ENCODE measurements at regions not wholly inside any gene's neighbourhood (a gene's known extent, or its start where the extent isn't known, plus 50 kb on each side); places are given as distances from the start of the nearest gene placed in this dataset.

DNA sequence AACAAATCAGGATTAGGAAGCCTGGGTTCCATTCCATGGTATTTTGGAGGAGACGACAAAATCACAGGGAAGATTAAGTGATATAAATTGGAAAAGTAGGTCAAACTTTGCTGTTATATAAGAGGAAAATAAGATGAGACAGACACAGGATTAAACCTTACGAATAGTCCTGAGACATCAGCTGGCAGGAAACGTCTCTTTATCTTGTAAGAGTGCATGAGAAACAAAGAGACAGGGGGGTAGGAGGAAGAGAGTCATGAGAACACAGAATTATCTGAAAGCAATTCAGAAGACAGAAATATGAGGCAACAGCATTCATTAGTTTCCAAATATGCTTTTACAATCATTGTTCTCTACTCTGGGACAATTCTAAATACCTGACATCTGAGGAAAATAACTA lies 310.6 kb upstream of the MIR17HG start:
- TF ChIP-seq, protein P1, sequence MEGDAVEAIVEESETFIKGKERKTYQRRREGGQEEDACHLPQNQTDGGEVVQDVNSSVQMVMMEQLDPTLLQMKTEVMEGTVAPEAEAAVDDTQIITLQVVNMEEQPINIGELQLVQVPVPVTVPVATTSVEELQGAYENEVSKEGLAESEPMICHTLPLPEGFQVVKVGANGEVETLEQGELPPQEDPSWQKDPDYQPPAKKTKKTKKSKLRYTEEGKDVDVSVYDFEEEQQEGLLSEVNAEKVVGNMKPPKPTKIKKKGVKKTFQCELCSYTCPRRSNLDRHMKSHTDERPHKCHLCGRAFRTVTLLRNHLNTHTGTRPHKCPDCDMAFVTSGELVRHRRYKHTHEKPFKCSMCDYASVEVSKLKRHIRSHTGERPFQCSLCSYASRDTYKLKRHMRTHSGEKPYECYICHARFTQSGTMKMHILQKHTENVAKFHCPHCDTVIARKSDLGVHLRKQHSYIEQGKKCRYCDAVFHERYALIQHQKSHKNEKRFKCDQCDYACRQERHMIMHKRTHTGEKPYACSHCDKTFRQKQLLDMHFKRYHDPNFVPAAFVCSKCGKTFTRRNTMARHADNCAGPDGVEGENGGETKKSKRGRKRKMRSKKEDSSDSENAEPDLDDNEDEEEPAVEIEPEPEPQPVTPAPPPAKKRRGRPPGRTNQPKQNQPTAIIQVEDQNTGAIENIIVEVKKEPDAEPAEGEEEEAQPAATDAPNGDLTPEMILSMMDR (IDR thresholded peaks at IDR 0.05; ENCODE audit: low read depth, low read length): no peak
- no peak for DNase-seq (ENCODE audit: extremely low read depth, low read depth)

DNA sequence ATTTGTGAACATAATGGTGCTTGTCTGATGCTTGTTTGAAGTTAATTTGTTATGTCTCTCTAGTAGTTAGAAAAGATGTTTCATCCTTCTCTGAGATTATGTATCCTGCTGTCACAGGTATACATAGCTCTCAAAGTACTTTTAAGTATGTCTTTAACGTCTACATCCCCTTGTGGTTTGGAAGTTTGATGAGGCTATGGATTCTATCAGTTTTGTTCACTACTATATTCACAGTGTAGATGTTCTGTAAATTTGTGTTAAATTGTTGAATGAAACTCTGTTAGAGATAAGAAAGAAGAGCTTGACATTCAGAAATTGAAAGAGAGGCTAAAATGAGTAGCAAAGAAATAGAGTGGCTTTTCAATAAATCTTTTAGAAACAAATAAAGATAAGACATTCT lies 304.6 kb upstream of the MIR17HG start:
- TF ChIP-seq, protein P1 (IDR thresholded peaks at IDR 0.05; ENCODE audit: low read depth, low read length): no peak
- no peak for DNase-seq (ENCODE audit: extremely low read depth, low read depth)

DNA sequence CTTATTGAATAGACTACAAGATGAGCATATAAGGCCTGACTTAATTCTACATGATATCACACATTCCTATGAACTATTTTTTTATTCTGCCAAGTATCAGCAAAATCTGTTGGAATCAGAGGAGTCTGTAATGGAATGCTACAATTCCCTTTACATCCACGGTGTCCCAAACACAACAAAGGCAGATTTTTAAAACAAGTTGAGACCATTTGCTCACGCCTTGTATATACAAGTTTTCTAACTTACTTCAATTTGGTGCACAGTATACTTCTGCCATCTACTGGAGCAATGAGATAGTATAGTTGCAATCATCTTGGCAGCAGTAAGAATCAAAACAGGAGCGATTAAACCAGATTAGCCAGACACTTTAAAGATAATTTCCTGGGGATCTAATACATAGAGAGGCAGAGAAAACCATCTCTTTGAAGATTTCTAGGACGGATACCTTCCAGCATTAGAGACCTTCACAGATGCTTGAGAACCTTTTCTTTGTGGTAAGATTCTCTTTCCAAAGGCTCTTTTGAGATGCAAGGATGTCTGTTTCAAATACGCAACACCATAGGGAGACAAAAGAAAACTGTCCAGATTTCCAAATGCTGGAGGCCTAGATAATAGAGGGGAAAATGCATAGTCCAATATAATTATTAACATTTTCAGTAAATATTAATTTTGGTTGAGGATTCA lies 302.0 kb upstream of the MIR17HG start:
- DNase-seq (ENCODE audit: extremely low read depth, low read depth): no peak
- TF ChIP-seq, protein P1 (IDR thresholded peaks at IDR 0.05; ENCODE audit: low read depth, low read length): no peak

DNA sequence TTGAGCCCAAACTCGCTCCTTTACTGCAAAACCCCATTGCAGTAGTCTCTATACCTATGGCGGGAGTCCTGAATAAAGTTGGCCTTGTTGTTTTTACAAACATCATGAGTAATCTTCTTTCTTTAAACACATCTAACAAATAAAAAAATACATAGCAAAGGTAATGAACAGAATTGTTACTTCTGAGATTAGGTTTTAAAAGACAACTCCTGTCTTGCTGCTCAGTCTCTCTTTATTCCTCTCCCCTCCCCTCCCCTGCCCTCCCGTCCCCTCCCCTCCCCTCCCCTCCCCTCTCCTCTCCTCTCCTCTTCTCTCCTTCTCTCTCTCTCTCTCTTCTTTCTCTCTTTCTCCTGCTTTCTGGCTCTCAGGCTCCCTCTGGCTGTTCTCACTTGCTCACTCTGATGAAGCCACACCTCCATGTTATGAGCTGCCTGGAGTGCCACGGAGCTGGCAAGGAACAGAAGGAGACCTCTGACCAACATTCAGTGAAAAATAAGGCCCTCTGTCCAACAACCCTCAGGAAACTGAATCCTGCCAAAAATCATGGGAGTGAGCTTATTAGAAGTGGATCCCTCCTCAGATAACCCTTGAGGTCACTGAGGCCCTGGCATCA lies 300.7 kb upstream of the MIR17HG start:
- TF ChIP-seq, protein P1 (IDR thresholded peaks at IDR 0.05; ENCODE audit: low read depth, low read length): no peak
- no peak for DNase-seq (ENCODE audit: extremely low read depth, low read depth)

DNA sequence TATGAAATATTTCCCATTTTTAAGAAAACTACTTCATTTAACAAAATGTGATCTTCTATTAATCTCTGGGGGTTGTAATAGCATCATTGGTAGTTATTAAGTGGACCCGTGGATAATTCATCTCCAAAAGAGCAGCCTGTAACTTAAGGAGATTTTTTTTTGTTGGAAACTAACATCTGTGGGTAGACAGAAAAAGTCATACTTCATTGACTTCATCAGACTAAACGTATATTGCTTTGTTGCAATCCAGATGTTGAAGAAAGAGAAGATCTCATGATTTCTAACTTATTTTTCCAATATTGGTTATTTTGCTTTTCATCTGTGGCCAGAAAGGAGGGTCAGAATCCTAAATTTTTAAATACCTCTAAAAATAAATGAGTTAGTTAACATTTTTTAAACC lies 296.5 kb upstream of the MIR17HG start:
- no peak for DNase-seq (ENCODE audit: extremely low read depth, low read depth)
- TF ChIP-seq, protein P1 (IDR thresholded peaks at IDR 0.05; ENCODE audit: low read depth, low read length): no peak

DNA sequence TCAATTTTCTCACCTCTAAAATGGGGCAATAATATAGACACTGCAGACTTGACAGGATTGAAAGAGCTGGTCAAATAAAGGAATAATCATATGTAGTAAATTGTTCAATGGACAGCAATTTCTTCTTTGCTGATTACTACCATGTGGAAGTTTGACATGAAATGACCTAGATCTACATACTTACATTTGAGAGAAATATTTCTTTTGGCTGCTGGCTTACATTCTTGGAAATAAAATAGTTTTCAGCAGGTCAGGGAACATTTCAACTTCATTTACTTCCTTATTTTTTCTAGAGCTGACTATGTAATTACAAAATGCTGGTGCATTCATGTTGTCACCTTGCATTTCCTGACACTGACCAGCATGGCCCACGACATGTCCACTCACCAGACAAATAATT lies 294.6 kb upstream of the MIR17HG start:
- no peak for DNase-seq (ENCODE audit: extremely low read depth, low read depth)
- TF ChIP-seq, protein P1 (IDR thresholded peaks at IDR 0.05; ENCODE audit: low read depth, low read length): no peak

DNA sequence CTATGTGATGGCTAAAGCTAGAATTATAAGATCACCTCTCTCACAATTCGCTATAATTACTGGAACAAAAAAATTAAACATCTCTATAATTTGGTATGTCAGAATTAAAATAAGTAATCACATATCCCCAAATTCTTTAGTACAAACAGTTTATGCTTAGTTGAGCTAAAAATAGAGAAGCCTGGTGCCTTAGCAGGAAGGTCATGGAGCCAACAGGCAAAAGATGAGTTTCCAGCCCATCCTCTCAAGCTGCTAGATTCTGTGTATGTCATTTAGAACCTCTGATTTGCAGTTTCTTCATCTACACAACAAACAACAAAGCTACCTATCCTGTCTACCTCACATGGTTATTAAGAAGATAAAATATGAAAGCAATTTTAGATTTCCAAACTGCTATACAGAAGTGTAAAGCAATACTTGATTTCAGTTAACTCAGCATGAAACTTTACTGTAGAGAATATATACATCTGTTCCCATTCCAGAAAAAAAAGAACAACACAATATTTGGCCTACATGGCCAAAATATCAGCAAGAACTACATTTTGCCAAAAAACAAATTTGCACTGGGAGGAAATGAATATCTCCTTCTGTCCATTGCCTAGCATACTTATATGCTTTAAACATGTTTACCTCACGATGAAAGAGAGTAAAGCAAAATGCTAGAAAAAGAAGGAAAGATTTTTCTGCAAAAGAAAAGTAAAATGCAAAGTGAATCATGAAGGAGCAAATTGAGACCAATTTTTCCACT lies 294.0 kb upstream of the MIR17HG start:
- TF ChIP-seq, protein P1 (IDR thresholded peaks at IDR 0.05; ENCODE audit: low read depth, low read length): no peak
- no peak for DNase-seq (ENCODE audit: extremely low read depth, low read depth)

All from AG09319 (cell line).